HG02678 (cell line): ENCODE measurements at regions not wholly inside any gene's neighbourhood (a gene's known extent, or its start where the extent isn't known, plus 50 kb on each side); places are given as distances from the start of the nearest gene placed in this dataset.
A peak's percentile ranks its signal among the peaks of the same experiment; 100 is the strongest.
"Not testable (repeated sequence)": the region's sequence is repeated elsewhere in the genome, so short reads cannot be mapped to it uniquely, and the experiment has no call there.

Experiments
- ATAC-seq: cut with Tn5 transposase; IDR thresholded peaks from one replicate; pipeline ENCODE4 v1.9.1; 2021; ENCODE audit warnings: mild to moderate bottlenecking, moderate library complexity; ENCODE audit not compliant: unreplicated experiment

- ATAC-seq = no peak
Observed at GRCh38 chr6:85995339-85996033, 352.8 kb upstream of the SYNCRIP start.

- ATAC-seq = no peak
Observed at GRCh38 chr6:85986681-85987080, 344.0 kb upstream of the SYNCRIP start.

GRCh38 chr6:85983032-85983659, 340.5 kb upstream of the SYNCRIP start:
- no peak for ATAC-seq

GRCh38 chr6:85977661-85978060, 335.0 kb upstream of the SYNCRIP start:
- no peak for ATAC-seq

- ATAC-seq = no peak
Observed at GRCh38 chr6:85975957-85976356, 333.3 kb upstream of the SYNCRIP start.

GRCh38 chr6:85971238-85971637, 328.6 kb upstream of the SYNCRIP start:
- no peak for ATAC-seq

- ATAC-seq = no peak
Observed at GRCh38 chr6:85966828-85967227, 324.1 kb upstream of the SYNCRIP start.

- ATAC-seq = no peak
Observed at GRCh38 chr6:85961746-85962145, 319.1 kb upstream of the SYNCRIP start.

GRCh38 chr6:85961125-85961524, 318.4 kb upstream of the SYNCRIP start:
- no peak for ATAC-seq

- no peak for ATAC-seq
Observed at GRCh38 chr6:85948481-85948880, 305.8 kb upstream of the SYNCRIP start.

- ATAC-seq = no peak
Observed at GRCh38 chr6:85945459-85946185, 302.9 kb upstream of the SYNCRIP start.

GRCh38 chr6:85944776-85945175, 302.1 kb upstream of the SYNCRIP start:
- no peak for ATAC-seq

GRCh38 chr6:85942844-85943243, 300.2 kb upstream of the SYNCRIP start:
- no peak for ATAC-seq

- ATAC-seq = no peak
Observed at GRCh38 chr6:85936916-85937315, 294.2 kb upstream of the SYNCRIP start.

- peak; percentile 95 for ATAC-seq
Observed at GRCh38 chr6:85923013-85923430, 280.3 kb upstream of the SYNCRIP start.

- ATAC-seq = no peak
Observed at GRCh38 chr6:85920782-85921181, 278.1 kb upstream of the SYNCRIP start.

- no peak for ATAC-seq
Observed at GRCh38 chr6:85917522-85917921, 274.8 kb upstream of the SYNCRIP start.

- no peak for ATAC-seq
Observed at GRCh38 chr6:85913001-85913400, 270.3 kb upstream of the SYNCRIP start.

GRCh38 chr6:85912582-85912981, 269.9 kb upstream of the SYNCRIP start:
- ATAC-seq = no peak

- ATAC-seq = no peak
Observed at GRCh38 chr6:85911067-85911466, 268.4 kb upstream of the SYNCRIP start.

GRCh38 chr6:85908120-85908519, 265.4 kb upstream of the SYNCRIP start:
- not testable (repeated sequence) for ATAC-seq

- no peak for ATAC-seq
Observed at GRCh38 chr6:85892346-85892745, 249.7 kb upstream of the SYNCRIP start.
